Spleen (tissue), 11 donors: ENCODE measurements at regions not wholly inside any gene's neighbourhood (a gene's known extent, or its start where the extent isn't known, plus 50 kb on each side); places are given as distances from the start of the nearest gene placed in this dataset.

Experiments
- DNase-seq: peaks from one replicate; pipeline ENCODE4 v3.0.0-alpha.2; 2020
- H3K27ac ChIP-seq, 8 donors: fragments of 200-600 bp; sonication (generic) in 7 of 8; 1 replicate in 4 of 8; 2 replicates in 4 of 8; pipeline versions ENCODE4 v1.5.0 to v1.8.0; 2016 to 2021; ENCODE audit warnings: inconsistent platforms in 4 of 8, mild to moderate bottlenecking in 4 of 8, moderate library complexity in 1 of 8
- H3K27me3 ChIP-seq, 7 donors: fragments of 200-600 bp; sonication (generic) in 6 of 7; replicated peaks in 1 of 7; 1 replicate in 4 of 7; 2 replicates in 3 of 7; pipeline versions ENCODE4 v1.5.0 to v1.8.0; 2016 to 2021; ENCODE audit warnings: inconsistent platforms in 3 of 7, mild to moderate bottlenecking in 1 of 7
- H3K36me3 ChIP-seq, 6 donors: fragments of 200-600 bp; sonication (generic) in 5 of 6; 1 replicate in 4 of 6; 2 replicates in 2 of 6; pipeline versions ENCODE4 v1.5.0 to v1.8.0; 2016 to 2021; ENCODE audit warnings: inconsistent platforms in 2 of 6
- H3K4me1 ChIP-seq, 6 donors: fragments of 200-600 bp; sonication (generic) in 5 of 6; 1 replicate in 3 of 6; 2 replicates in 3 of 6; pipeline versions ENCODE4 v1.5.0 to v1.8.0; 2016 to 2021; ENCODE audit warnings: inconsistent platforms in 3 of 6
- H3K4me3 ChIP-seq, 8 donors: fragments of 200-600 bp; sonication (generic) in 7 of 8; 1 replicate in 4 of 8; 2 replicates in 4 of 8; pipeline versions ENCODE4 v1.5.0 to v1.8.0; 2016 to 2021; ENCODE audit warnings: inconsistent platforms in 4 of 8, mild to moderate bottlenecking in 4 of 8, moderate library complexity in 2 of 8
- H3K9me3 ChIP-seq, 8 donors: fragments of 200-600 bp; sonication (generic) in 7 of 8; 1 replicate in 4 of 8; 2 replicates in 4 of 8; pipeline versions ENCODE4 v1.5.0 to v1.8.0; 2016 to 2021; ENCODE audit warnings: inconsistent platforms in 4 of 8
- POLR2A ChIP-seq, 3 donors: fragments of 450-650 bp; IDR thresholded peaks; one replicate each; pipeline ENCODE4 v1.5.1; 2017; ENCODE audit warnings: antibody characterized with exemption in 3 of 3, mild to moderate bottlenecking in 1 of 3
- POLR2AphosphoS5 ChIP-seq, 3 donors: sonication (generic); formaldehyde crosslinking; IDR thresholded peaks; one replicate each; pipeline ENCODE4 v1.5.1; 2017; ENCODE audit warnings: antibody characterized with exemption in 3 of 3
- WGBS, 5 donors: extraction: QIAGEN DNeasy Blood & Tissue Kit in 3 of 5; methylation state at CpG; one replicate each; pipeline versions ENCODE4 v1.1.5 to v1.1.7; 2013 to 2018; 5-methylcytosine and 5-hydroxymethylcytosine counted together
- intact Hi-C: fragments of 100-400 bp; cut with DNase I; formaldehyde crosslinking; loops from one replicate; pipeline ENCODE4 v1.15.0; 2023; ENCODE audit warnings: low total_unique reads
- TF ChIP-seq, protein P1 (sequence below), 11 experiments: fragments of 200-600 bp in 7 of 11; fragments of 450-650 bp in 4 of 11; sonication (generic) in 4 of 11; IDR thresholded peaks in 8 of 11; conservative IDR thresholded peaks in 3 of 11; 1 replicate in 7 of 11; 2 replicates in 4 of 11; pipeline versions ENCODE4 v1.4.0 to v1.8.0; 2016 to 2021; ENCODE audit warnings: antibody characterized with exemption in 11 of 11, inconsistent platforms in 4 of 11, mild to moderate bottlenecking in 1 of 11
- donor health status: healthy with polysubstance abuse.
- donor health status: DM: no; HTN: no; CAD: no; lungs with moderate emphysema.
- donor health status: DM: no; HTN: no; CAD: no.
- donor health status: Bipolar disorder and iron deficiency.
- donor health status: healthy.
- donor health status: DM: no; HTN: no; CAD: no.
- donor health status: DM: yes; HTN: yes; CAD: no.

DNA sequence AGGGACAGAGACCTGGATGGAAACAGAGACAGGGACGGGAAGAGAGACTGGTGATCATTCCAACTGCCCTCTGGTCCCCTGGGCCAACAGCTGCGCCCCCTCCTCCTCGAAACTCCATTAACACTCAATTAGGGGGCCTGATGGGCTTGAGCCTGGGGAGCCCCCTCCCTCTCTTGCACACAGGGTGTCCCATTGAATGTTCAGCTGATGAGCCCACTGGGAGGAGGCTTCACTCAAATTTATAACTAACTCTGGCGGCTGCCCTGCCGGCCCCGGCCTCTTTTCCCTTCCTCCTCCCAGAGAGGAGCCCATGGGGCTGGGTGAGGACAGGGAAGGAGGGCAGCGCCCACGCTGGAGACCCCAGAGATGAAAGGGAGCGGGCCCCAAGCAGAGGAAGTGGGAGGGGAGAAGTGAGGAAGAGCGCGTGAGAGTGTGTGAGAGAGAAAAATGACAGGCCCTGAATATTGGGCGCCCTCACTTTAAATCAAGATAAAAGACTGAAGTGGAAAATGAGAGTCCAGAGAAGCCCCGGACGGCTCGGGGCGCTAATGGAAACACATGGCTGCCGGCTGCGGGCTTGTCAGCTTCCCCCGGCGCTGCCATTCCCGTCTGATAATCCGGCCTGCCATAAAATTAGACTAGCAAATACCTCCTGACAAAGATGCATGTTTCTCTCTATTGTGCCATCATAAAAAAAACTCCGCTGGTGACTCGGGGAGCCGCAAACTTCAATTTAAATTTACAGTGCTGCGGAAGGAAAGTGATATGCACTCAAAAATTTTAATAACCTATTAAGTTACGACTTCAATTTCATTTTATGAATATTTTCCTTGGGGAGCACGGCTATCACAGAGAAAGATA is 58.0 kb upstream of the PAX2 start:
- DNase-seq: peak; percentile 30
- H3K27me3 ChIP-seq: peaks cover 0 to 100% (median 70%) of the 10 kb centered on the region in 7 donors
- 12 to 26% (median 19%) methylated on average over 28 of the region's 28 CpGs for WGBS, 5 donors
- H3K36me3 ChIP-seq: no peaks in the 10 kb centered on the region
- H3K4me1 ChIP-seq: no peaks in the 10 kb centered on the region
- H3K9me3 ChIP-seq: no peaks in the 10 kb centered on the region
- TF ChIP-seq POLR2AphosphoS5 (IDR thresholded peaks at IDR 0.05): no peak
- TF ChIP-seq, protein P1, sequence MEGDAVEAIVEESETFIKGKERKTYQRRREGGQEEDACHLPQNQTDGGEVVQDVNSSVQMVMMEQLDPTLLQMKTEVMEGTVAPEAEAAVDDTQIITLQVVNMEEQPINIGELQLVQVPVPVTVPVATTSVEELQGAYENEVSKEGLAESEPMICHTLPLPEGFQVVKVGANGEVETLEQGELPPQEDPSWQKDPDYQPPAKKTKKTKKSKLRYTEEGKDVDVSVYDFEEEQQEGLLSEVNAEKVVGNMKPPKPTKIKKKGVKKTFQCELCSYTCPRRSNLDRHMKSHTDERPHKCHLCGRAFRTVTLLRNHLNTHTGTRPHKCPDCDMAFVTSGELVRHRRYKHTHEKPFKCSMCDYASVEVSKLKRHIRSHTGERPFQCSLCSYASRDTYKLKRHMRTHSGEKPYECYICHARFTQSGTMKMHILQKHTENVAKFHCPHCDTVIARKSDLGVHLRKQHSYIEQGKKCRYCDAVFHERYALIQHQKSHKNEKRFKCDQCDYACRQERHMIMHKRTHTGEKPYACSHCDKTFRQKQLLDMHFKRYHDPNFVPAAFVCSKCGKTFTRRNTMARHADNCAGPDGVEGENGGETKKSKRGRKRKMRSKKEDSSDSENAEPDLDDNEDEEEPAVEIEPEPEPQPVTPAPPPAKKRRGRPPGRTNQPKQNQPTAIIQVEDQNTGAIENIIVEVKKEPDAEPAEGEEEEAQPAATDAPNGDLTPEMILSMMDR (IDR thresholded peaks at IDR 0.05 in 8 of 11, conservative IDR thresholded peaks at IDR 0.05 in 3 of 11): no peak
- TF ChIP-seq POLR2A (IDR thresholded peaks at IDR 0.05): no peak
- no peak overlapping the region for H3K4me3 ChIP-seq
- intact Hi-C loops: no loop called here
- no peak overlapping the region for H3K27ac ChIP-seq

GRCh38 chr10:100688201-100688600 is 57.2 kb upstream of the PAX2 start:
- no peaks in the 10 kb centered on the region for H3K4me1 ChIP-seq
- no peak overlapping the region for H3K27ac ChIP-seq
- intact Hi-C loops: no loop called here
- 11 to 25% (median 18%) methylated on average over 6 of the region's 6 CpGs for WGBS, 5 donors
- no peaks in the 10 kb centered on the region for H3K36me3 ChIP-seq
- H3K27me3 ChIP-seq: peaks cover 0 to 98% (median 62%) of the 10 kb centered on the region in 7 donors
- no peak for TF ChIP-seq POLR2A (IDR thresholded peaks at IDR 0.05)
- TF ChIP-seq POLR2AphosphoS5 (IDR thresholded peaks at IDR 0.05): no peak
- TF ChIP-seq, protein P1 (IDR thresholded peaks at IDR 0.05 in 8 of 11, conservative IDR thresholded peaks at IDR 0.05 in 3 of 11): no peak
- peak; percentile 54 for DNase-seq
- no peaks in the 10 kb centered on the region for H3K9me3 ChIP-seq
- no peak overlapping the region for H3K4me3 ChIP-seq

DNA sequence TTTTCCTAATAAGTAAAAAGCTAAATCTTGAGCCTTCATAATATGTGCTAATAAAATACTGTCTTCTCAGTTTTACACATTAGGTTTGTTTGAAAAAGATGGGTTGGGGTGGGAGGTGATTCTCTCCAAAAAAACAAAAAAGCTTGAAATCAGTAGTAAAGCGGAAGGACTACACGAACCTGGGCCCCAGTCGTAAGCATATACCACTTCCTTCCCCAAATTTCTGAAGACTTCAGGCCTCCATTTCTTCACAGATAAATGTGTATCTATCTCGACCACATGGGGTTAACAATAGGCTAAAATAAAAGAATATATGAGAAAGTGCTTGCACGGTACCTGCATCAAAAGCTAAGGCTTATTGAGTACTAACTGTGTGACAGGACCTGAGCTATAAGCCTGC is 51.6 kb upstream of the PAX2 start:
- Histone ChIP-seq H3K27me3 (peaks cover 0 to 52% (median 19%) of the 10 kb centered on the region in 7 donors), H3K4me1 (peaks cover 0 to 5% (median 0%) of the 10 kb centered on the region in 6 donors), H3K36me3 (no peaks in the 10 kb centered on the region), H3K9me3 (no peaks in the 10 kb centered on the region), H3K4me3 (no peak overlapping the region), H3K27ac (no peak overlapping the region)
- DNase-seq: no peak
- intact Hi-C loops: no loop called here
- 29 to 44% (median 32%) methylated on average over 5 of the region's 5 CpGs for WGBS, 5 donors
- TF ChIP-seq, protein P1 (IDR thresholded peaks at IDR 0.05 in 8 of 11, conservative IDR thresholded peaks at IDR 0.05 in 3 of 11): no peak
- TF ChIP-seq POLR2AphosphoS5 (IDR thresholded peaks at IDR 0.05) (no peak), POLR2A (IDR thresholded peaks at IDR 0.05) (no peak)
